Stimulated activated CD4-positive, alpha-beta T cell treated with anti-CD3 and anti-CD28 coated beads, TNF-alpha, amount 100 ng/mL, for 4 hours (primary cell): ENCODE measurements at regions not wholly inside any gene's neighbourhood (a gene's known extent, or its start where the extent isn't known, plus 50 kb on each side); places are given as distances from the start of the nearest gene placed in this dataset.

Source experiments
- DNase-seq, 3 experiments: peaks; one replicate each; pipeline ENCODE4 v3.0.0-alpha.2; 2020; ENCODE audit warnings: low read depth in 3 of 3

- no peak for DNase-seq
Observed at GRCh38 chr14:97644365-97644764, 847.2 kb downstream of the VRK1 start.

GRCh38 chr14:97649752-97650151 is 852.6 kb downstream of the VRK1 start:
- no peak for DNase-seq

- no peak for DNase-seq
Observed at GRCh38 chr14:97655169-97655948, 858.2 kb downstream of the VRK1 start.

DNA sequence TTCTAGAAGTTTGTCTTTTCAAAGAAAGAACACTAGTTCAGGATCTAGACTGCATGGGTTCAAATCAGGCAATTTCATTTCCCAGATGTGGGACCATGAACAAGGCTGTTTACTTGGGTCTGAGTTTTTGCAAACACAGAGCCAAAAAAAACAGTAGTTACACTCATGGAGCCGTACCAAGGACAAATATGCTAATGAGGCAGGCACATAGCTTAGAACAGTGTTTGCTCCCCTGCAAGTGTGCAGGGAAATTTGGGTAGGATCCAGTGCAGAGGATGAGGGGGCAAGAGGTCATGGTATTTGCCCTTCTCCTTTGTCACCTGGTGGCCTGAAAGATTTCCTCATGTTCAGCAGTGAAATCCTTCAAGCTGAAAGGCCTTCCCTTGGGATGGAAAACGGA is 860.4 kb downstream of the VRK1 start:
- no peak for DNase-seq

GRCh38 chr14:97687944-97688630 is 890.9 kb downstream of the VRK1 start:
- DNase-seq, result no peak

- DNase-seq, result no peak
Observed at GRCh38 chr14:97688631-97689336, 891.6 kb downstream of the VRK1 start.

DNA sequence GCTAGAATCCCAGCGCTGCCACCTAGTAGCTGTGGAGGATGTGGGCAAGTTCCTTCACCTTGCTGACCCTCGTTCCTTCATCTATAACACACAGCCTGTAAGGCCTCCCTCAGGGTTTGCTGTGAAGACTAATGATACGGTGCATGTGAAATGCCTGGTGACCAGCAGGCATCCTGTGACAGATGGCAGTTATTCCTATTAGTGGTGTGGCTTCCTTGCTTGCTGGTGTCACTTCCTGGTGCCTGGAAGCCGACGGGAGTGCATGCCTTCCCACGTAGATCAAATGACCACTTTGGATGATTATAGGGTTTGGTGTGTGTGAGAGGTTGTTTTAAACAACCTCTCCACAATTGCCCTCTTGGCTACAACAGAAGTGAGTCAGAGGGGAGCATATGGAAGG is 894.9 kb downstream of the VRK1 start:
- no peak for DNase-seq

- no peak for DNase-seq
Observed at GRCh38 chr14:97695456-97695981, 898.3 kb downstream of the VRK1 start.

- DNase-seq, result no peak
Observed at GRCh38 chr14:97697772-97698171, 900.6 kb downstream of the VRK1 start.

GRCh38 chr14:97699026-97699425 is 901.8 kb downstream of the VRK1 start:
- no peak for DNase-seq

GRCh38 chr14:97703006-97703760 is 906.0 kb downstream of the VRK1 start:
- DNase-seq, result no peak

DNA sequence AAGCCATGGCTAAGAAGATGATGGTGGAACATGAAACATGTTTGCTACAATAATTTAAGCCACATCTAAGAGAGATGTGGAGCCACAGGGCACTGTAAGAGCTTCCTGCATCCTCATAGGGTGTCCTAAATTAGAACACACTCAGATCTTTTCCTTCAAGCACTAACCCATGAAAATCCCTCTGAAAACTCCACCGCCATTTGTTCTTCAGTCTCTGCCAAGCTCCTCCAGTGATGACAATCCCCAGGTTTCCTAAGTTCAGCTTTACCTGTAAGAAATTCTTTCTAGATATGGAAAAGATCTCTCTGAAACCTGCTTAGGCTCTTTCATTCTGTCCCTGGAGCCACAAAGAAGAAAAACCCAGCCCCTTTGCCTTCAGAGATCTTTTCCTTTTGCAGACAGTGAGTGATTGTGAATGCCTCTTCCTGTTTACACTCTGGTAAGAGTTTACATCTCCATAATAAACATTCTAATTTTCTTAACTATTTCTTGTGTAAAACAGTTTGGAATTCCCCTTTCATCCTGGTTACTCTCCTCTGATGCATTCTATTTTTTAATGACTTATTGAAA is 907.2 kb downstream of the VRK1 start:
- no peak for DNase-seq

GRCh38 chr14:97705107-97705506 is 907.9 kb downstream of the VRK1 start:
- no peak for DNase-seq

DNA sequence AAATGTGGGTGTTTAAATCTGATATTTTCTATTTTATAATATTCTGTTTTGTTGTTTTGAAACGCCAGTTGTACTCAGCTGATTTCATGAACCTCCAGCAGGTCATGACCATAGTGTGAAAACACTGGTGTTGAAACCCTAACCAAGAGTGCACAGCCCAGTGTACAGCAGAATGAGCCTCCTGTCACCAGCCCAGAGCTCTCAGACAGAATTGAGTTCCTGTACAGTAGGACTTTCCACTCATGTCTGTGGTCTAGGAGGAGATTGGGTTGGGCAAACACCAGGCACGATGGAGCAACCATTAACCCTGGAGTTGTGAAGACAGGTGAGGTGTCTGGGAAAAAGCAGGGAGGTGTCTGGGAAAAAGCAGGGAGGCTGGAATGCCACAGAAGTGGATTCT is 908.8 kb downstream of the VRK1 start:
- DNase-seq, result no peak

DNA sequence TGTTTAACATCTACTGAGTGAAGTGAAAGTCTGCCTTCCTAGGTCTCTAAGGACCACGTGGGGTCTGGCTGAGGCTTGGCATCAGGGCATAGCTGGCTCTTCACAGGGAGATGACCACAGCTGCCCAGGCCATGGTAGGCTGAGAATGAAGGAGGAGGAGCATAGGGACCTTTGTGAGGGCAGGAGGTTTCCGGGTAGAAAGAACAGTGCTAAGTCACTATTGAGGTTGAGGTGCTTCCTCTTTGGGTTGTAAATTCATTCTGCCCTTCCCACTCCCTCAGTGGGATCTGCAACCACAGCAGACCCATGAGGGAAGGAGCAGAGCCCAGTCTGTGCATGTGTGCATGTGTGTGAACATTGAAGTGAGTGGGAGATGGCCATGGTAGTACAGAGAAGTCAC is 909.6 kb downstream of the VRK1 start:
- no peak for DNase-seq

DNA sequence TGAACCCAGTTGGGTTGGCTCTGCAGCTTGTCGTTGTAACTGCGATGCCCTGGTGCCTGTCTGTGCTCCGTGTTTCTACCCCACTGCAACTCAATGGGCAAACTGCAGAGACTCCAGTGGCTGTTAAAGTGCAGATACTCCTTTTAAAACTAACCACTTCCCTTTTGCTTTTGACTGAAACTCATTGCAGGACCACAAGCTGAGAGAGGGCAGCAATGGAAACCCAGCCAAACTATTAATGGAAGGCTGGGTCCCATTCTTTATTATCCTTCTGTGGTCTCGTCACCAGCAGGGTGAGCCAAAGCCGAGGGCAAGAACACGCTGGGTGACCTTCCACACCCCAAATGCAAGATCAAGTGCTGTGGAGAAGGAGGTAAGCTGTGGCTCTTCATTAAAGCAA is 910.4 kb downstream of the VRK1 start:
- no peak for DNase-seq

- no peak for DNase-seq
Observed at GRCh38 chr14:97709552-97709951, 912.4 kb downstream of the VRK1 start.

- no peak for DNase-seq
Observed at GRCh38 chr14:97710726-97711125, 913.5 kb downstream of the VRK1 start.

- DNase-seq, result no peak
Observed at GRCh38 chr14:97712471-97712870, 915.3 kb downstream of the VRK1 start.

DNA sequence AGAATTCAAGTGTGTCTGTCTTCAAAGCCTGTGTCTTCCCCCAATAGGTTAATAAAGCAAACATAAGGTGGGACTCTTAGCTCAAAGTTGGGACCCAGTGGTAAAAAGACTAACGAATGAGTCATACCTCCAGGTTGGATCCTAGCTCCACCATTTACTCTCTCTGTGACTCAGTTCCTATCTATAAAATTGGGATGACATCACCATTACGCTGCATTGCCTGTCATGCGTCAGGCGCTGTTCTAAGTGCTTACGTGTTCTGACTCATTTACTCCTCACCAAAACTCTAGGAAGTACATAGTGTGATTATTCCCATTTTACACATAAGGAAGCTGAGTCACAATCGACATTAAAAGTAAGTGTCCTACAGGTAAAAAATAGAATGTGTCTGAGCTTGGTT is 915.8 kb downstream of the VRK1 start:
- DNase-seq, result no peak

DNA sequence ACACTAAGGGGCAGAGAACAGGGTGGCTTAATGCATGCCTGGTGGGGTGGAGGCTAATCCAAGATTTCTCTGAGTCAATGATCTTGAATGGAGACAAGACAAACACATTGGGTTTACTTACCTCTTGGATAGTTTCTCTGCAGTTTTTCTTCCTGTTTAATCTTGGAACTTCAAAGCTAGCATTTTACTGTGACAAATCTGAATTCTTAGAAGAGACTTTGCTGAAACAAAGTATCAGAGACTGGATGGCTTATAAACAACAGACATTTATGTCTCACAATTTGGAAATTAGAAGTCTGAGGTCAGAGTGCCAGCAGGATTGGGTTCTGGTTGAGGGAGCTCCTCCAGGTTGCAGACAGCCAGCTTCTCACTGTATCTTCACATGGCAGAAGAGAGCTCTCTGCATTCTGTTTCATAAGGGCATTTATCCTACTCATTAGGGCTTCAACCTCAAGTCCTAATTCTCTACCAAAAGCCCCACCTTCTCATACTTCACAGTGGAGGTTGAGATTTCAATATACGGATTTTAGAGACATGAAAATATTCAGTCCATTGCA is 921.8 kb downstream of the VRK1 start:
- no peak for DNase-seq
